CD14-positive monocyte (primary cell): ENCODE measurements at regions not wholly inside any gene's neighbourhood (a gene's known extent, or its start where the extent isn't known, plus 50 kb on each side); places are given as distances from the start of the nearest gene placed in this dataset.

ENCODE experiments used
- DNase-seq, 3 donors: peaks; one replicate each; pipeline ENCODE4 v3.0.0-alpha.2; 2011 to 2022
- H2AFZ ChIP-seq: 2 replicates; pipeline ENCODE4 v1.6.0; 2012; ENCODE audit warnings: mild to moderate bottlenecking, low read depth, low read length, inconsistent platforms; ENCODE audit not compliant: insufficient read depth, poor library complexity, severe bottlenecking
- H3K27ac ChIP-seq, 2 donors: 1 replicate in 1 of 2; 2 replicates in 1 of 2; pipeline ENCODE4 v1.5.1; 2012 to 2013; ENCODE audit warnings: low read length in 2 of 2, control low read depth in 1 of 2, inconsistent platforms in 1 of 2, low read depth in 1 of 2, mild to moderate bottlenecking in 1 of 2
- H3K27me3 ChIP-seq, 2 donors: one replicate each; pipeline versions ENCODE4 v1.6.0 to v1.6.1; 2011 to 2013; ENCODE audit warnings: low read length in 2 of 2; ENCODE audit not compliant: control insufficient read depth in 2 of 2, insufficient read depth in 2 of 2
- H3K36me3 ChIP-seq, 2 donors: replicated peaks in 1 of 2; 1 replicate in 1 of 2; 2 replicates in 1 of 2; pipeline versions ENCODE4 v1.5.1 to v1.6.1; 2012 to 2013; ENCODE audit warnings: low read length in 2 of 2, control low read depth in 1 of 2, inconsistent platforms in 1 of 2, mild to moderate bottlenecking in 1 of 2; ENCODE audit not compliant: insufficient read depth in 2 of 2, control insufficient read depth in 1 of 2
- H3K4me1 ChIP-seq, 2 donors: 1 replicate in 1 of 2; 2 replicates in 1 of 2; pipeline versions ENCODE4 v1.5.1 to v1.6.1; 2012 to 2013; ENCODE audit warnings: low read length in 2 of 2, control low read depth in 1 of 2, inconsistent platforms in 1 of 2, mild to moderate bottlenecking in 1 of 2, moderate library complexity in 1 of 2; ENCODE audit not compliant: insufficient read depth in 2 of 2, control insufficient read depth in 1 of 2
- H3K4me2 ChIP-seq: replicated peaks from 2 replicates; pipeline ENCODE3; 2012; ENCODE audit warnings: low read length, moderate library complexity, mild to moderate bottlenecking; ENCODE audit not compliant: poor library complexity, severe bottlenecking; ENCODE audit errors: extremely low read depth
- H3K4me3 ChIP-seq, 3 experiments: fragments of 200-600 bp in 1 of 3; sonication (generic) in 1 of 3; replicated peaks in 1 of 3; 1 replicate in 2 of 3; 2 replicates in 1 of 3; pipeline ENCODE4 v1.5.1; 2011 to 2013; ENCODE audit warnings: low read length in 3 of 3, mild to moderate bottlenecking in 3 of 3, control low read depth in 2 of 3, low read depth in 2 of 3, inconsistent platforms in 1 of 3, moderate library complexity in 1 of 3
- H3K79me2 ChIP-seq: 2 replicates; pipeline ENCODE4 v1.6.0; 2012; ENCODE audit warnings: mild to moderate bottlenecking, control low read depth, inconsistent platforms, low read length, moderate library complexity; ENCODE audit not compliant: insufficient read depth
- H3K9ac ChIP-seq: 2 replicates; pipeline ENCODE4 v1.6.0; 2017; ENCODE audit warnings: low read length, mild to moderate bottlenecking; ENCODE audit not compliant: insufficient read depth, poor library complexity, severe bottlenecking
- H3K9me3 ChIP-seq, 2 donors: replicated peaks in 1 of 2; 1 replicate in 1 of 2; 2 replicates in 1 of 2; pipeline versions ENCODE4 v1.5.1 to v1.6.1; 2012 to 2013; ENCODE audit warnings: low read length in 2 of 2, control low read depth in 1 of 2; ENCODE audit not compliant: control insufficient read depth in 1 of 2, insufficient read depth in 1 of 2
- H4K20me1 ChIP-seq: 2 replicates; pipeline ENCODE4 v1.6.0; 2012; ENCODE audit warnings: mild to moderate bottlenecking, low read length, control low read depth, moderate library complexity; ENCODE audit not compliant: insufficient read depth
- H3K27ac Mint-ChIP-seq, 7 donors: one replicate each; pipeline ENCODE4 v1.8.0; 2020; ENCODE audit warnings: mild to moderate bottlenecking in 7 of 7, mixed read lengths in 7 of 7, moderate library complexity in 6 of 7, inconsistent platforms in 2 of 7
- H3K27me3 Mint-ChIP-seq, 3 donors: one replicate each; pipeline ENCODE4 v1.8.0; 2021 to 2022; ENCODE audit warnings: low read depth in 3 of 3, mild to moderate bottlenecking in 3 of 3, mixed read lengths in 3 of 3, moderate library complexity in 3 of 3, inconsistent platforms in 1 of 3
- H3K36me3 Mint-ChIP-seq, 2 donors: one replicate each; pipeline ENCODE4 v1.8.0; 2020; ENCODE audit warnings: mixed read lengths in 2 of 2, inconsistent platforms in 1 of 2, mild to moderate bottlenecking in 1 of 2
- H3K4me1 Mint-ChIP-seq: one replicate; pipeline ENCODE4 v1.8.0; 2020; ENCODE audit warnings: mild to moderate bottlenecking, mixed read lengths
- H3K4me3 Mint-ChIP-seq, 2 donors: one replicate each; pipeline ENCODE4 v1.8.0; 2020; ENCODE audit warnings: mild to moderate bottlenecking in 2 of 2, mixed read lengths in 2 of 2, moderate library complexity in 1 of 2
- H3K9me3 Mint-ChIP-seq, 7 donors: one replicate each; pipeline ENCODE4 v1.8.0; 2020 to 2022; ENCODE audit warnings: mixed read lengths in 7 of 7, mild to moderate bottlenecking in 6 of 7, moderate library complexity in 6 of 7, inconsistent platforms in 2 of 7
- WGBS: methylation state at CpG from one replicate; pipeline ENCODE4 v1.1.5; 2013; ENCODE audit warnings: missing lambda C conversion rate; ENCODE audit not compliant: insufficient coverage; 5-methylcytosine and 5-hydroxymethylcytosine counted together
- intact Hi-C, 2 donors: fragments of 100-400 bp; cut with micrococcal nuclease; formaldehyde crosslinking; loops; one replicate each; pipeline versions ENCODE4 v1.15.0 to v1.15.1; 2023
- TF ChIP-seq, protein P1 (sequence below): fragments of 200-600 bp; IDR thresholded peaks from one replicate; pipeline ENCODE4 v1.8.0; 2022; ENCODE audit warnings: antibody characterized with exemption, mild to moderate bottlenecking

- Histone ChIP-seq H3K4me2 (no peak overlapping the region), H3K9me3 (no peaks in the 10 kb centered on the region), H3K9ac (no peak overlapping the region), H2AFZ (no peak overlapping the region), H3K4me1 (no peaks in the 10 kb centered on the region), H3K36me3 (no peaks in the 10 kb centered on the region), H3K79me2 (no peaks in the 10 kb centered on the region), H3K4me3 (no peak overlapping the region), H3K27ac (no peak overlapping the region), H3K27me3 (no peaks in the 10 kb centered on the region), H4K20me1 (no peaks in the 10 kb centered on the region)
- no peak overlapping the region for H3K4me3 Mint-ChIP-seq
- no peak overlapping the region for H3K27ac Mint-ChIP-seq
- 92% methylated on average over 2 of the region's 7 CpGs for WGBS
- TF ChIP-seq, protein P1, sequence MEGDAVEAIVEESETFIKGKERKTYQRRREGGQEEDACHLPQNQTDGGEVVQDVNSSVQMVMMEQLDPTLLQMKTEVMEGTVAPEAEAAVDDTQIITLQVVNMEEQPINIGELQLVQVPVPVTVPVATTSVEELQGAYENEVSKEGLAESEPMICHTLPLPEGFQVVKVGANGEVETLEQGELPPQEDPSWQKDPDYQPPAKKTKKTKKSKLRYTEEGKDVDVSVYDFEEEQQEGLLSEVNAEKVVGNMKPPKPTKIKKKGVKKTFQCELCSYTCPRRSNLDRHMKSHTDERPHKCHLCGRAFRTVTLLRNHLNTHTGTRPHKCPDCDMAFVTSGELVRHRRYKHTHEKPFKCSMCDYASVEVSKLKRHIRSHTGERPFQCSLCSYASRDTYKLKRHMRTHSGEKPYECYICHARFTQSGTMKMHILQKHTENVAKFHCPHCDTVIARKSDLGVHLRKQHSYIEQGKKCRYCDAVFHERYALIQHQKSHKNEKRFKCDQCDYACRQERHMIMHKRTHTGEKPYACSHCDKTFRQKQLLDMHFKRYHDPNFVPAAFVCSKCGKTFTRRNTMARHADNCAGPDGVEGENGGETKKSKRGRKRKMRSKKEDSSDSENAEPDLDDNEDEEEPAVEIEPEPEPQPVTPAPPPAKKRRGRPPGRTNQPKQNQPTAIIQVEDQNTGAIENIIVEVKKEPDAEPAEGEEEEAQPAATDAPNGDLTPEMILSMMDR, result no peak
- H3K27me3 Mint-ChIP-seq, result peaks cover 0 to 4% (median 2%) of the 10 kb centered on the region in 3 donors
- no peak for DNase-seq
- intact Hi-C loops, result no loop called here
- no peaks in the 10 kb centered on the region for H3K9me3 Mint-ChIP-seq
- no peaks in the 10 kb centered on the region for H3K4me1 Mint-ChIP-seq
- H3K36me3 Mint-ChIP-seq, result no peaks in the 10 kb centered on the region
These were observed 369.9 kb downstream of the LPIN1 start for GRCh38 chr2:12116228-12116750.

DNA sequence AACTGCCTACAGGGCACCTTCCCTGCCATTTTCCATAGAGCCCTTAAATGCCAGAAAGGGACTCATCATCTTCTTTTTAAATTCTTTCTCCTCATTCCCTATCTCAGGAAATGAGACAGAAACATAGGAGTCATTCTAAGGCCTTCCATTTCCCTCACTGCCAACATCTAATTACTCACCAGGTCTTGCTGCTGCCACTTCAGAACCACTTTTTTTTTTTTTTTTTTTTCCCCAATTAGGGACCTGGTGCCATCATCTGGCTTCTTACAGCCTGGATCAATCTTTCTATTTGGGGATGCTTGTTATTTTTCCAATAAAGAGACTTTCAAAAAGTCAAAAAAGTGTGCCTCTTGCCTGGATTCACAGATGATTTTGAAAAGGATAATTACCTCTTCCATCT is 373.4 kb downstream of the LPIN1 start:
- H3K36me3 Mint-ChIP-seq, result no peaks in the 10 kb centered on the region
- H3K27me3 Mint-ChIP-seq, result peaks cover 0 to 6% (median 2%) of the 10 kb centered on the region in 3 donors
- DNase-seq, result no peak
- intact Hi-C loops, result no loop called here
- Histone ChIP-seq H3K27me3 (no peaks in the 10 kb centered on the region), H3K4me1 (no peaks in the 10 kb centered on the region), H3K4me3 (no peak overlapping the region), H3K27ac (no peak overlapping the region), H3K9ac (no peak overlapping the region), H3K79me2 (no peaks in the 10 kb centered on the region), H3K36me3 (no peaks in the 10 kb centered on the region), H4K20me1 (no peaks in the 10 kb centered on the region), H3K4me2 (no peak overlapping the region), H3K9me3 (no peaks in the 10 kb centered on the region), H2AFZ (no peak overlapping the region)
- no peaks in the 10 kb centered on the region for H3K4me1 Mint-ChIP-seq
- H3K4me3 Mint-ChIP-seq, result no peak overlapping the region
- TF ChIP-seq, protein P1, result no peak
- H3K9me3 Mint-ChIP-seq, result no peaks in the 10 kb centered on the region
- no peak overlapping the region for H3K27ac Mint-ChIP-seq
